Amniotic stem cell (primary cell): ENCODE measurements at regions not wholly inside any gene's neighbourhood (a gene's known extent, or its start where the extent isn't known, plus 50 kb on each side); places are given as distances from the start of the nearest gene placed in this dataset.

Experiments used
- DNase-seq: peaks from one replicate; lab custom pipeline; 2025; lab: John Stamatoyannopoulos, UW

DNA sequence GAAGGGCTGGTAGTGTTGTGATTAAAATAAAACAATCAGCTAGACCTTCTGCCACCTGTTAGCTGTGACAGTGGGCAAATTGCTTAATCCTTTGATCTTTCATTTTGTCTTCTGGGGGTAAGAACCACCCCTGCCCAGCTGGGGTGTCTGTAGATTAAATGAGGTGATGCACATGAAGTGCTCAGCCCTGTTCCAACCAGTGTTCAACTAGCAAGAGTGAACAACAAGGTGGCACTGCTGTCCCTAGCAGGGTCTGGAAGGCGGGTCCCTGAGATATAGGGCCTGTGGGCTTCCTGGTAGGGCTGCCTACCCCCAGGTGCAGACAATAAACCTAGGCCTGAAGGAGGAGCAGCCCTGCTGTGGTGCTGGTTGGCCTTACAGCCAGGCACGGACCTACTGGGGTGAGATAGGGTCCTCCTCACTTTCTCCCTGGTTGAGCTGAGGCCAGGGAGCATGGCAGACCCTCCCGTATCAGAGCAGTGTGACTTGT, 60.6 kb downstream of the ARL6IP4 start:
- DNase-seq: no peak

GRCh38 chr12:123040106-123040505, 59.6 kb downstream of the ARL6IP4 start:
- no peak for DNase-seq

DNA sequence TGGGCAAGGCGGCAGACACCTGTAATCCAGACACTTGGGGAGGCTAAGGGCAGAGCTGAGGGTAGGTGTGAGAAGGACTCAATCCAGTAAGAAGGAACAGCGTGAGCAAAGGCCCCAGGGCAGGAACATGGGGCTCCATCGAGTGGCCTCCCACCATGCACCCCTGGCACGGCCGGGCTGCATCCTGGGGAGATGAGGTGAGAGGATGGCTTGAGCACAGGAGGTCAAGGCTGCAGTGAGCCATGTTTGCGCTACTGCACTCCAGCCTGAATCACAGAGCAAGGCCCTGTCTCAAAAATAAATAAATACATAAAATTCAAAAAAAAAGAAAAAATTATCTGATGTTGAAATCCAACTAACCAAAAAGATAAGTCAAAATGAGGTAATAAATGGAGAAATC, 58.5 kb downstream of the ARL6IP4 start:
- no peak for DNase-seq

- no peak for DNase-seq
Measured at GRCh38 chr12:123038486-123038885, 58.0 kb downstream of the ARL6IP4 start.

DNA sequence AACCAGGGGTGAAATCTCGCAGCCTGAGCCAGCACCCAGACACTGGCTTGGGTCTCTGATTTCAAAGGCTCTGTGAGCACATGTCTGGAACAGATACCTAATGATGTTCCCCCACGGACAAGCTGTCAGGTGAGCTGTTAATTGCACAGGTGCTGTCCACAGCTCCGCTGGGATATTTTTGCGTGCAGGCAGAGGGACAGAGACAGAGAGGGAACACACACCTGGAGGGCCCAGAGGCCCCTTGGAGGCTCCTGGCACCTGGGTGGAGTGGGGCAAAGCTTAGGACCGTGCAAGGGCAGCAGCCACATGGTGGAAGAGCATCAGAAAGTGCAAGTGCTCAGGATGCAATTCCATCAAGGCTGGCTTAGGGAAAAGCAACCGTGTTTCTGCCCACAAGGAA, 57.3 kb downstream of the ARL6IP4 start:
- DNase-seq: no peak

DNA sequence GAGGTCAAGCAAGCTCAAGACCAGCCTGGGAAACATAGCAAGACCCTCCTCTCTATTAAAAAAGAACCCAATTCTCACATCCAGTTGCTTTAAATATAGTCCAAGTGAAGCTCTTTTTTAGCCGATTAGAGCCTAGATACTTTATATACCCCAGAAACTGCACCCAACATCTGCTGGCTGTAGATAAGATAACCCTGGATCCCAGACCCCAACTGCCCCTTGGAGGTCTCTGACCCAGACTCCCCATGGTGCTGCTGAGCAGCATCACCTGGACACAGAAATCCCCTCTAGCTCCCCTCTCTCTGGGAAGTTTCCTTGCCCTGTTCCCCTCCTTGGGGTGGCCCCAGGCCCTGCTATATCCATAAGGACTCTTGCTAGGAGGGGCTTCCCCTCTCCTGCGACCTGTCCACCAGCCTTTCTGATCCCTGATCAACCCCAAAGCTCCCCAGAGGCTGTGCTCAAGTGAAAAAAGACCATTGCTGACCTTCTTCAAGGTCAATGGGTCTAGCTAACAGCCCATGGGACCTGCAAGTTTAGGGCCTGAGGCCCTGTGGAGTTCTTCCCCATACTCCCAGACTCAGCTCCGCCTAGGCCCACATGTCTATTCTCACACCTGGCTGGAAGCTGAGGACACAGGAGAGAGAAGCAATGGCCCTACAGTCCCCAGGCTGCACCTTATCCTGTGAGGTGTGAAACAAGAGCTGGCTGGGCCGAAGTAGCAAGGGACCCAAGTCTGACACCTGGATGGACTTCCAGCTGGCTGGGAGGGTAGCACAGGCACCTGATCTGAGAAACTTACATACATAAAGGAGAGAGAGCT, 56.2 kb downstream of the ARL6IP4 start:
- DNase-seq: no peak

DNA sequence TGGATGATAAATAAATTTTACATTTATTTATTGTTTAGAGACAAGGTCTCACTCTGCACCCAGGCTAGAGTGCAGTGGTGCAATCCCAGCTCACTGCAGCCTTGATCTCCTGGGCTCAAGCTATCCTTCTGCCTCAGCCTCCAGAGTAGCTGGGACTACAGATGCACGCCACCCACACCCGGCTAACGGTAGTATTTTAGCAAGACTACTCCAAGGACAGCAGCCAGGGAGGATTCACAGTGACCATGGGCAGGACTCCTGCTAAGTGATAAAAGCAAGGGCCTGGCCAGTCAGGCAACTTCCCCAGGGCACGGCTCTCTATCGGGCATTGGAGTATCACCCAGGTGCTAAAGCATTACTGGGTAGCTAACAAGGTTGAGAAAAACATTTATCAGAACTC, 55.4 kb downstream of the ARL6IP4 start:
- DNase-seq: no peak

DNA sequence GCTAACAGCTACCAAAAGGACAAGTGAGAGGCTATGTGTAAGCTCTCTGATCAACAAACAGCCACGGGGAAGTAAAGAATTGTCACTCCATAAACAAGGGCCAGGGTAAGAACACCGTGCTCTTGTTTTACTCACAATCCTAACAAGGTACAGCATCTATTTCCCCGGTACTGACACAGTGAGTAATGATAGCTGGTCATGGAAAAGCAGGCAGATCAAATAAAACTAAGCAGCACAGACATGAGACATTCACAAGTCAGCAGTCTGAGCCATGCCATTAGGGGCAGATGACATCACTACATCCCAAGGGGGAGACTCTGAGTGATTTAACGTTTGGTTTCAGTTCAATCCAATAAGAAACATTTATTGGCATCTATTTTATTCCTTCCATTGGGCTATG, 54.4 kb downstream of the ARL6IP4 start:
- DNase-seq: no peak

- no peak for DNase-seq
Measured at GRCh38 chr12:123034022-123034541, 53.6 kb downstream of the ARL6IP4 start.

DNA sequence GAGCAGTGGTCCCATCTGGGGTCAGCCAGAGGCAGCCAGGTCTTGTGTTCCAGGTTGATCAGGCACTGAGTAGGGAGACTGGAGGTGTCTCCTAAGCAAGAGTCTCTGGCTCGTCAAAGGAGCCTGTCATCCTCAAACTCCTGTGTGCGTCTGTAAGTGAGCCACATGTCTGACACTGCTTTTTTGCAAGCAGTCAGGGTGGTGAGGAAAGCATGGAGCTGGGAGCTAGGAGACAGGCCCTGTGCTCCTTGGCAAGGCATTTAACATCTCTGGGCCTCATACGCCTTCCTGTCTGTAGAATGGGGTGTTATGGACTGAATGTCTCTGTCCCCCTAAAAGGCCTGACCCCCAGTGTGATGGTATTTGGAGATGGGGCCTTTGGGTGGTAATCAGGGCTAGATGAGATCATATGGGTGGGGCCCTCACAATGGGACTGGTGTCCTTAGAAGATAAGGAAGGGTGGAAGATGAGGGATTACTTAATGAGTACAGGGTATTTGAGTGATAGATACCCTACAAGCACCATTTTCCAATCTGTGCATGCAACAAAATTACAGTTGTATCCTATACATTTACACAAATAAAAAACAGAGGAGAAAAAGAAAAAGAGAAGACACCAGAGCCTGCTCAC, 53.0 kb downstream of the ARL6IP4 start:
- no peak for DNase-seq

GRCh38 chr12:123032736-123033391, 52.4 kb downstream of the ARL6IP4 start:
- no peak for DNase-seq
